Tibial nerve (tissue), 4 donors: ENCODE measurements at regions not wholly inside any gene's neighbourhood (a gene's known extent, or its start where the extent isn't known, plus 50 kb on each side); places are given as distances from the start of the nearest gene placed in this dataset.

Experiments used
- CTCF ChIP-seq, 5 experiments: fragments of 200-600 bp in 3 of 5; fragments of 450-650 bp in 2 of 5; sonication (generic) in 3 of 5; IDR thresholded peaks; one replicate each; pipeline ENCODE4 v1.5.1; 2016 to 2019; ENCODE audit warnings: antibody characterized with exemption in 5 of 5, mild to moderate bottlenecking in 3 of 5, moderate library complexity in 2 of 5
- EP300 ChIP-seq, 2 donors: sonication (generic); formaldehyde crosslinking; IDR thresholded peaks; one replicate each; pipeline ENCODE4 v1.6.1; 2017; ENCODE audit warnings: antibody characterized with exemption in 2 of 2, mild to moderate bottlenecking in 1 of 2
- POLR2A ChIP-seq, 2 donors: fragments of 450-650 bp; IDR thresholded peaks; one replicate each; pipeline ENCODE4 v1.6.1; 2017; ENCODE audit warnings: antibody characterized with exemption in 2 of 2, mild to moderate bottlenecking in 2 of 2, moderate library complexity in 2 of 2

DNA sequence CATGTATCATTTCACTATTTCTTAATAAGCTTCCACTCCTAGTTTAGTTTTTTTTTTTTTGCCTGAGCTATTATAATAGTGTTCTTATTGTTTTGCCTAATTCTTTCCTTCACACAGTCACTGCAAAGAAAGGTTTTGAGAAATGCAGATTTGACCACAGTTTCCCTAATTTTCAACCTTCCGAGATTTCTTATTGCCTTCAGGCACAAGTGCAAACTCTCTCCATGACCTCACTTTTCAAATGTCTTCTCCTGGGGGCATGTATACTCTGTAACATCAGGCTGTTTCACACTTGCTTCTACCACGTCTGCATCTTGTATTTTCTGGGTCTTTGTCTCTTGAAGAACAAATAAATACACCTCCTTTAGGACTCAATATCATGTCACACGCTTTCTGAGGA lies 339.0 kb upstream of the CITED2 start:
- no peak for TF ChIP-seq CTCF (IDR thresholded peaks at IDR 0.05)
- no peak for TF ChIP-seq EP300 (IDR thresholded peaks at IDR 0.05)
- TF ChIP-seq POLR2A (IDR thresholded peaks at IDR 0.05), result no peak
